ENCODE measurements at regions not wholly inside any gene's neighbourhood (a gene's known extent, or its start where the extent isn't known, plus 50 kb on each side); places are given as distances from the start of the nearest gene placed in this dataset.

DNA sequence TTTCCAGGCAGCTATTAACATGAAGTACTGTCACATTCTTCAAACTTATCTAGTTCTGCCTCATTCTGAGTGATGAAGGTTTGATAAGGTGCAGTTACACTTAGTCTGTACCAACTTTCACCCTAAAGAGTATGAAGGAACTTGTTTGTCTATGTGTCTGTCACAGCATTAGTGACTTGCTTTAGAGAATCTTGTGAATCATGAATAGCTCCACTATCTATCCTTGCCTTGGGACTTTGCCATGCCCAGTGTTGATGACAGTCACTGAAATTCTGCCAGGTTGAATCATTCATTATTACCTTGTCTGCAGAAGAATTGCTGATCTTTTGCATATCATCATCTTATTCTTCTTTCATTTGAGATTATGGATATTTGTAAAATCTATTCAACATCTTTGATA, 50.9 kb upstream of the A1CF start:
- H3K27ac ChIP-seq = no peak overlapping the region
- CTCF ChIA-PET = no interaction called here
- POLR2A ChIA-PET (ENCODE audit: low non-redundant PET) = no interaction called here
- TF ChIP-seq, protein P1, sequence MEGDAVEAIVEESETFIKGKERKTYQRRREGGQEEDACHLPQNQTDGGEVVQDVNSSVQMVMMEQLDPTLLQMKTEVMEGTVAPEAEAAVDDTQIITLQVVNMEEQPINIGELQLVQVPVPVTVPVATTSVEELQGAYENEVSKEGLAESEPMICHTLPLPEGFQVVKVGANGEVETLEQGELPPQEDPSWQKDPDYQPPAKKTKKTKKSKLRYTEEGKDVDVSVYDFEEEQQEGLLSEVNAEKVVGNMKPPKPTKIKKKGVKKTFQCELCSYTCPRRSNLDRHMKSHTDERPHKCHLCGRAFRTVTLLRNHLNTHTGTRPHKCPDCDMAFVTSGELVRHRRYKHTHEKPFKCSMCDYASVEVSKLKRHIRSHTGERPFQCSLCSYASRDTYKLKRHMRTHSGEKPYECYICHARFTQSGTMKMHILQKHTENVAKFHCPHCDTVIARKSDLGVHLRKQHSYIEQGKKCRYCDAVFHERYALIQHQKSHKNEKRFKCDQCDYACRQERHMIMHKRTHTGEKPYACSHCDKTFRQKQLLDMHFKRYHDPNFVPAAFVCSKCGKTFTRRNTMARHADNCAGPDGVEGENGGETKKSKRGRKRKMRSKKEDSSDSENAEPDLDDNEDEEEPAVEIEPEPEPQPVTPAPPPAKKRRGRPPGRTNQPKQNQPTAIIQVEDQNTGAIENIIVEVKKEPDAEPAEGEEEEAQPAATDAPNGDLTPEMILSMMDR (conservative IDR thresholded peaks at IDR 0.05; ENCODE audit: low read depth) = no peak
- DNase-seq (ENCODE audit: low spot score) = no peak

DNA sequence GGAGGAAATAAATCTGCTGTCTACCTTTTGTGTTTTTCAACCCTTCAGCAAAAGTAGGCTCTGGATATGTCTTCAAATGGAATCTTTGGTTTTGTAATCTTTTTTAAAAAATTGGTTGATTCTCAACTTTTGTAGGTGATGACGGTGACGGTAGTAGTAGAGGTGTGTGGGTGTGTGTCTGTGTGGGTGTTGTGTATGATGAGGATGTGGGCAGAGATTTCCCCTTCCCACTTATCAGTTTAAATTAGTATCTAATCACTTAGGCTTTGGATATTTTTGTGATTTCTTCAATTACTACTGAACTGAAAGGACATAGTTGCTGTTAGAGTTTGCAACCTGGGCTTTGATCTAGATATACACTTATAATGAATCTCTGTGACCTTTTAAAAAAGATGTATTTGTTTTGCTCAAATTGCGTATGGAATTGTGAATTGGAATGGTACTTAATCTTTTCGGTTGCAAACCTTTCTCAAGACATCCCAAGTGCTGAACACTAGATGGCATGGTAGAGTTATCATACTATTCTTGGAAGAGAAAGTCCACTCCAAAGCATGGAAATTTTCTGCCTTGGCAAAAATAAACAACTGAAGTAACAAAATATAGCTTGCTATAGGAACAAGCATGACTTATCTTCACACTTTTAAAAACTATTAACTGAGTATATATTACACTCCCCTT, 51.9 kb upstream of the A1CF start:
- no peak overlapping the region for H3K27ac ChIP-seq
- CTCF ChIA-PET = interaction anchor here (0.6 to 0.8 kb wide), 2 partner anchors 26 to 29 kb away, joined by 4 to 5 read pairs; no protein-coding TSS in a partner anchor
- POLR2A ChIA-PET (ENCODE audit: low non-redundant PET) = no interaction called here
- TF ChIP-seq, protein P1 (conservative IDR thresholded peaks at IDR 0.05; ENCODE audit: low read depth) = peak; percentile 65
- peak; percentile 33 for DNase-seq (ENCODE audit: low spot score)

DNA sequence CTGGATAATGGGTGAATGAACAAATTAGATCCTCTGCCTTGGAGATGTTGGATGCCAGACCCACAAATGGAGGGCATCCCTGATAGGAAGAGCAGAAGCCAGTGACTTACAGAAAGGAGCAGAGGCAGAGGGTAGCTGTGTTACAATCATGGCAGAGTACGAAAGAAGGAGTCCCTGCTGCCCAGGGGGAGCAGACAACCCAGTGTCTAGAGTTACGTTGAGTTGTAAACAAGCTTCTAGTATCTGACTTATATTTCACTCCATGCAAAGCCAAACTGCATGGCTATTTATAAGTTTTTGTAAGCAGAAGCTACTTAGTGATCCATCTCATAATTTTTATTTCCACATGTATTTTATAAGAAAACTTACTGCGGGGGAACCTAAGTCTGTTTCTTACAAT, 56.2 kb upstream of the A1CF start:
- CTCF ChIA-PET = no interaction called here
- TF ChIP-seq, protein P1 (conservative IDR thresholded peaks at IDR 0.05; ENCODE audit: low read depth) = no peak
- POLR2A ChIA-PET (ENCODE audit: low non-redundant PET) = no interaction called here
- no peak overlapping the region for H3K27ac ChIP-seq
- DNase-seq (ENCODE audit: low spot score) = no peak

DNA sequence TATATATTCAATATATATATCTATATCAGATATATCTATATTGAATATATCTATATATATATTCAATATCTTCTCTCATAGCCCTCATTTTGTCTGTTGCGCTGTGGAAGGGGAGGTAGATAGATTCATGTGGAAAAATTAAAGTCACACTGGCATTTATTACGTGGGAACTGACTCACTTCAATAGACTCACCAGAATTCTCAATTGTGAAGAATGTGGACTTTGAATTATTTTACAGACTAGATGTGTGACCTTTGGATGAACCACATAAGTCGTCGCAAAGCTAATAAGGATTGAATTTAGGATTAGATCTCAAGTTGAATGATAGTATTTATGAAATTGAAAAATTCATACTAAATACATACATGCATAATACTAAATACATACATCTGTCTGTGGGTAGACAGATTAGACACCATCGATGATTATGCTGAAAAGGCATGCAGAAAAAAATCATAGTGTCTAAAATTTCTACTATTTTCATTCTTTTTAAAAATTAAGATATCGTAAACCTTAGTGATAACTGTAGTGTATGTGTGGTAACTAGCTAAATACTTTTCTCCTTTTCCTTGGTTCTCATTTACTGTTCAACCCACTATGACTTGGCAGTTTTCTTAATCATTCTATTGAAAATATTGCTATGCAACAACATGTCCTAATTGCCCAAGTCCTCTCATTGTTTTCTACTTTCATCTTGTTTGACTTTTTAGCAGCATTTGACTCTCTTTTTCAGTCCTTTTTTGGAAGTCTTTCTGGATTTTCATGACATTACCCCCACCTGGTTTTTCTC, 61.8 kb upstream of the A1CF start:
- POLR2A ChIA-PET (ENCODE audit: low non-redundant PET) = no interaction called here

DNA sequence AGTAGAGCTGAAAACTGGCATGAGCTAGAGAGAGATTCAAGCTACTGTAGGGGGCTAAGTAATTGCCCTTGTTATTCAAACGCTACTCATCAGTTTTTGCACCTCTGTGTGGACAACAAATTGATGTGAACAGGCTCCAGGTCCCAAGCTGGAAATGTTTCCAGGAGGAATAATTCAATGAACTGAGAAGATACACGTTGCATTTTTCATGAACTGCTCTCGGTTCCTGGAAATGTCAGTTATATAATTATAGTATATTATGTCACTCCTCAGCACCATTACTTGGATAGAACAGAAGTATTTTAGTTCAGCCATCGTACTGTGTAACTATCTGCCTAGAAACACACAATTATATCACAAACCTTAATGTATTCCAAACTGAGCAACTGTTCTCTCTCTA, 65.9 kb upstream of the A1CF start:
- TF ChIP-seq, protein P1 (conservative IDR thresholded peaks at IDR 0.05; ENCODE audit: low read depth) = no peak
- POLR2A ChIA-PET (ENCODE audit: low non-redundant PET) = no interaction called here
- no peak overlapping the region for H3K27ac ChIP-seq
- DNase-seq (ENCODE audit: low spot score) = no peak
- CTCF ChIA-PET = no interaction called here

More for the DNA sequence above, 61.8 kb upstream of the A1CF start:
- no peak overlapping the region for H3K27ac ChIP-seq
- no peak for DNase-seq (ENCODE audit: low spot score)
- CTCF ChIA-PET = interaction anchor here (0.7 kb wide), 1 partner anchor 15 kb away, joined by 3 read pairs; no protein-coding TSS in a partner anchor
- TF ChIP-seq, protein P1 (conservative IDR thresholded peaks at IDR 0.05; ENCODE audit: low read depth) = no peak

DNA sequence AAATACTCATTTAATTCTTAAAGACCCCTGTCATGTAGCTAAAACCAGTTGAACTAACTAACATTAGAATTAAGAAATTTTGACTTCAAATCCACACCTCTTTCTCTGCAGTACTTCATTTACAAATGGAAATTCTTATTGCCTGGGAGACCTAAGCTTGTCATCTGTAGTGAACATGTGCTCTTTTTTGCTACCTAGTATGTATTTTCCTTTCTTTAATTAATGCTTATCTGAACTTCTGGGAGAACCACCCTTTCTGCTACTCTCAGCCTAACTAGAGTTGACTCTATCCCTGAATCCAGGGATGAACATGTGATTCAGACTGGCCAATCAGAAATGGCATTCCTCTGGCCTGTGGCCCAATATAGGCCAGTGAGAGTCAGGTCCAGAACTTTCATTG, 75.9 kb upstream of the A1CF start:
- TF ChIP-seq, protein P1 (conservative IDR thresholded peaks at IDR 0.05; ENCODE audit: low read depth) = no peak
- H3K27ac ChIP-seq = no peak overlapping the region
- ChIA-PET CTCF (no interaction called here), POLR2A (ENCODE audit: low non-redundant PET) (no interaction called here)
- DNase-seq (ENCODE audit: low spot score) = no peak

Data from RWPE1 (cell line).